SK-N-SH (cell line): ENCODE measurements at regions not wholly inside any gene's neighbourhood (a gene's known extent, or its start where the extent isn't known, plus 50 kb on each side); places are given as distances from the start of the nearest gene placed in this dataset.

Experiments used
- EP300 ChIP-seq, 2 experiments: IDR thresholded peaks; 2 replicates each; pipeline versions ENCODE4 v1.4.0 to v1.6.1; 2012; ENCODE audit warnings: borderline replicate concordance in 1 of 2, low read depth in 1 of 2, low read length in 1 of 2
- GABPA ChIP-seq: IDR thresholded peaks from 2 replicates; pipeline ENCODE4 v1.4.0; 2012; ENCODE audit warnings: low read depth, mild to moderate bottlenecking
- GATA2 ChIP-seq: sonication (generic); formaldehyde crosslinking; IDR thresholded peaks from 2 replicates; pipeline ENCODE4 v1.5.0; 2020; ENCODE audit warnings: mild to moderate bottlenecking, missing genetic modification reagents
- RAD21 ChIP-seq: IDR thresholded peaks from 2 replicates; pipeline ENCODE4 v1.6.1; 2012; ENCODE audit warnings: mild to moderate bottlenecking, low read length
- RCOR1 ChIP-seq: fragments of 150-350 bp; IDR thresholded peaks from 2 replicates; pipeline ENCODE4 v1.6.1; 2017; ENCODE audit warnings: antibody characterized with exemption, low read length
- SIN3A ChIP-seq: IDR thresholded peaks from 2 replicates; pipeline ENCODE4 v1.6.1; 2012; ENCODE audit warnings: low read depth, mild to moderate bottlenecking, low read length, moderate library complexity, borderline replicate concordance
- TF ChIP-seq, protein P1 (sequence below): fragments of 200-600 bp; sonication (generic); IDR thresholded peaks from 2 replicates; pipeline ENCODE4 v1.6.1; 2017; ENCODE audit warnings: antibody characterized with exemption, mild to moderate bottlenecking, moderate library complexity
- TF ChIP-seq, protein P2 (sequence below): fragments of 150-350 bp; IDR thresholded peaks from 2 replicates; pipeline ENCODE4 v1.6.1; 2016; ENCODE audit warnings: mild to moderate bottlenecking, low read depth, low read length

DNA sequence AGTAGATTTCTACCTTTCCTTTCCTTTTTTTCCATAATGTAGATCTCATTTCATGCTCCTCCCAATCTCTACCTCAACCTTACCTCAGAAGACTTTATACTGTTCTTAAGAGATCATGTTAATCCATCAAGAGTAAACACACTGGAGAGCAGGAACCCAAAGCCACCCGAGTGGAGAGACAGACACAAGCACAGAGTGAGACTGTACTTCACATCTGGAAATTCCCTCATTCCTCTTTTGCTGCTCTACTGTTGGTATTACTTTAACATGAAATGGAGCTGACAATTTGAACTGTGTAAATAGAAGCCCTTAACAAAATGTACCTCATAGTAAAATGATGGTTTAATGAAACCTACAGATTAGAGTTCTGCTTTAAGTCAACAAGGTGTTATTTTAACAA is 105.7 kb upstream of the RASGEF1B start:
- TF ChIP-seq, protein P1, sequence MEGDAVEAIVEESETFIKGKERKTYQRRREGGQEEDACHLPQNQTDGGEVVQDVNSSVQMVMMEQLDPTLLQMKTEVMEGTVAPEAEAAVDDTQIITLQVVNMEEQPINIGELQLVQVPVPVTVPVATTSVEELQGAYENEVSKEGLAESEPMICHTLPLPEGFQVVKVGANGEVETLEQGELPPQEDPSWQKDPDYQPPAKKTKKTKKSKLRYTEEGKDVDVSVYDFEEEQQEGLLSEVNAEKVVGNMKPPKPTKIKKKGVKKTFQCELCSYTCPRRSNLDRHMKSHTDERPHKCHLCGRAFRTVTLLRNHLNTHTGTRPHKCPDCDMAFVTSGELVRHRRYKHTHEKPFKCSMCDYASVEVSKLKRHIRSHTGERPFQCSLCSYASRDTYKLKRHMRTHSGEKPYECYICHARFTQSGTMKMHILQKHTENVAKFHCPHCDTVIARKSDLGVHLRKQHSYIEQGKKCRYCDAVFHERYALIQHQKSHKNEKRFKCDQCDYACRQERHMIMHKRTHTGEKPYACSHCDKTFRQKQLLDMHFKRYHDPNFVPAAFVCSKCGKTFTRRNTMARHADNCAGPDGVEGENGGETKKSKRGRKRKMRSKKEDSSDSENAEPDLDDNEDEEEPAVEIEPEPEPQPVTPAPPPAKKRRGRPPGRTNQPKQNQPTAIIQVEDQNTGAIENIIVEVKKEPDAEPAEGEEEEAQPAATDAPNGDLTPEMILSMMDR, result no peak
- TF ChIP-seq, protein P2, sequence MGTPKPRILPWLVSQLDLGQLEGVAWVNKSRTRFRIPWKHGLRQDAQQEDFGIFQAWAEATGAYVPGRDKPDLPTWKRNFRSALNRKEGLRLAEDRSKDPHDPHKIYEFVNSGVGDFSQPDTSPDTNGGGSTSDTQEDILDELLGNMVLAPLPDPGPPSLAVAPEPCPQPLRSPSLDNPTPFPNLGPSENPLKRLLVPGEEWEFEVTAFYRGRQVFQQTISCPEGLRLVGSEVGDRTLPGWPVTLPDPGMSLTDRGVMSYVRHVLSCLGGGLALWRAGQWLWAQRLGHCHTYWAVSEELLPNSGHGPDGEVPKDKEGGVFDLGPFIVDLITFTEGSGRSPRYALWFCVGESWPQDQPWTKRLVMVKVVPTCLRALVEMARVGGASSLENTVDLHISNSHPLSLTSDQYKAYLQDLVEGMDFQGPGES, result no peak
- no peak for TF ChIP-seq RAD21
- TF ChIP-seq GATA2, result no peak
- no peak for TF ChIP-seq GABPA
- TF ChIP-seq SIN3A, result no peak
- TF ChIP-seq EP300 (IDR thresholded peaks at IDR 0.05; ENCODE audit: borderline replicate concordance in 1 of 2, low read depth in 1 of 2, low read length in 1 of 2), result no peak
- no peak for TF ChIP-seq RCOR1
